22Rv1 (cell line): ENCODE measurements at regions not wholly inside any gene's neighbourhood (a gene's known extent, or its start where the extent isn't known, plus 50 kb on each side); places are given as distances from the start of the nearest gene placed in this dataset.

ENCODE experiments used
- ZFX ChIP-seq: fragments of 450-650 bp; IDR thresholded peaks from 2 replicates; pipeline ENCODE4 v1.6.1; 2017; ENCODE audit warnings: antibody characterized with exemption, borderline replicate concordance
- TF ChIP-seq, protein P1 (sequence below): fragments of 450-650 bp; IDR thresholded peaks from 2 replicates; pipeline ENCODE4 v1.5.1; 2017; ENCODE audit warnings: mild to moderate bottlenecking

DNA sequence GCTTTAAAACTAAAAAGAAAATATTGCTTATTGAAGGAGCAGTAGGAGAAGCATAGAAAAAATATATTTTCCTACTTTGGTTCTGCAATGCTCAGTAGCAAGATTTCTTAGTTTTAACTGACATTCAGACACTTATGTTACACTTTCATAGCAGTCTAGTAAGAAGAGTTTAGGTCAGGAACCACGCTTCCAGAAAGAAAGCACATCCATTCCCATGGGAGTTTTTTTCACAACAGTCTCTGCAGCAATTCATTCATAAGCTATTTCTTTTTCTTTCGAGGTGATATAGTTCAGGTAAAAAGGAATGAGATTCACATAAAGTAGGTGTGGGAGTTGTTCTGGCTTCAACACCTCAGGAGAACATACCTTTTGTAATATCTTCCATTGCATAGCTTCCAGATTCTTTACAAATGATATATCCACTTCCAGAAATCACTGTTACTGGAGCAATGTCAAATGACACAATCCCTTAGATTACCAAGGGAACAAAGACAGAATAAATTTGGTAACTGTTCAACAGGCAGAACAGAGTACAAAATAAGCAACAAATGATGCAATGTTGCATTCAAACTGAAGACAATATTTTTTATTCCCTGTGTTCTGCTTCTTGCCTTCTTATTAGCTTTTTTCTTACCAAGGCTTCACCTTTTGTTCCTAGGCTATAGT, 95.2 kb upstream of the GULP1 start:
- TF ChIP-seq, protein P1, sequence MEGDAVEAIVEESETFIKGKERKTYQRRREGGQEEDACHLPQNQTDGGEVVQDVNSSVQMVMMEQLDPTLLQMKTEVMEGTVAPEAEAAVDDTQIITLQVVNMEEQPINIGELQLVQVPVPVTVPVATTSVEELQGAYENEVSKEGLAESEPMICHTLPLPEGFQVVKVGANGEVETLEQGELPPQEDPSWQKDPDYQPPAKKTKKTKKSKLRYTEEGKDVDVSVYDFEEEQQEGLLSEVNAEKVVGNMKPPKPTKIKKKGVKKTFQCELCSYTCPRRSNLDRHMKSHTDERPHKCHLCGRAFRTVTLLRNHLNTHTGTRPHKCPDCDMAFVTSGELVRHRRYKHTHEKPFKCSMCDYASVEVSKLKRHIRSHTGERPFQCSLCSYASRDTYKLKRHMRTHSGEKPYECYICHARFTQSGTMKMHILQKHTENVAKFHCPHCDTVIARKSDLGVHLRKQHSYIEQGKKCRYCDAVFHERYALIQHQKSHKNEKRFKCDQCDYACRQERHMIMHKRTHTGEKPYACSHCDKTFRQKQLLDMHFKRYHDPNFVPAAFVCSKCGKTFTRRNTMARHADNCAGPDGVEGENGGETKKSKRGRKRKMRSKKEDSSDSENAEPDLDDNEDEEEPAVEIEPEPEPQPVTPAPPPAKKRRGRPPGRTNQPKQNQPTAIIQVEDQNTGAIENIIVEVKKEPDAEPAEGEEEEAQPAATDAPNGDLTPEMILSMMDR: no peak
- no peak for TF ChIP-seq ZFX
